ENCODE measurements at regions not wholly inside any gene's neighbourhood (a gene's known extent, or its start where the extent isn't known, plus 50 kb on each side); places are given as distances from the start of the nearest gene placed in this dataset.

DNA sequence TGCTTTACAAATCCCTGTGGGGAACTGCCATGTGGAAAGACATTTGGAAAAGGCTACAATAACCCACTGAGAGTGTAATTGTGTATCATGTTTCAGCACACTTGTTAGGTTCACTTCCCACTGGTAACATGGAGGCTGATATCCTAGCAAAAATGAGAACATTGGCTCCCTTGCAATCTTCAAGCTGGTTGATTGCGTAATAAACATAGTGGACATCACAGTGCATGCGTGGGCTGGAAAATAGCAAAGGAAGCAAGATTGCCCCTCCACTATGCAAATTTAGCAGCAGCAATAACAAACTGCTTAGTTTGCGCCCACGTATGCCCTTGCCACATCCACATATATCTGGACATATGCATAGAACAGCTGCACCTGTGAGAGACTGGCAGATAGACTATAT lies 410.2 kb downstream of the MEI4 start:
- TF ChIP-seq, protein P1, sequence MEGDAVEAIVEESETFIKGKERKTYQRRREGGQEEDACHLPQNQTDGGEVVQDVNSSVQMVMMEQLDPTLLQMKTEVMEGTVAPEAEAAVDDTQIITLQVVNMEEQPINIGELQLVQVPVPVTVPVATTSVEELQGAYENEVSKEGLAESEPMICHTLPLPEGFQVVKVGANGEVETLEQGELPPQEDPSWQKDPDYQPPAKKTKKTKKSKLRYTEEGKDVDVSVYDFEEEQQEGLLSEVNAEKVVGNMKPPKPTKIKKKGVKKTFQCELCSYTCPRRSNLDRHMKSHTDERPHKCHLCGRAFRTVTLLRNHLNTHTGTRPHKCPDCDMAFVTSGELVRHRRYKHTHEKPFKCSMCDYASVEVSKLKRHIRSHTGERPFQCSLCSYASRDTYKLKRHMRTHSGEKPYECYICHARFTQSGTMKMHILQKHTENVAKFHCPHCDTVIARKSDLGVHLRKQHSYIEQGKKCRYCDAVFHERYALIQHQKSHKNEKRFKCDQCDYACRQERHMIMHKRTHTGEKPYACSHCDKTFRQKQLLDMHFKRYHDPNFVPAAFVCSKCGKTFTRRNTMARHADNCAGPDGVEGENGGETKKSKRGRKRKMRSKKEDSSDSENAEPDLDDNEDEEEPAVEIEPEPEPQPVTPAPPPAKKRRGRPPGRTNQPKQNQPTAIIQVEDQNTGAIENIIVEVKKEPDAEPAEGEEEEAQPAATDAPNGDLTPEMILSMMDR (IDR thresholded peaks at IDR 0.05) = no peak
- TF ChIP-seq POLR2A (IDR thresholded peaks at IDR 0.05) = no peak
